ENCODE measurements at regions not wholly inside any gene's neighbourhood (a gene's known extent, or its start where the extent isn't known, plus 50 kb on each side); places are given as distances from the start of the nearest gene placed in this dataset.

GRCh38 chr5:156230887-156231286 lies 96.1 kb upstream of the SGCD start:
- Histone ChIP-seq H3K4me3 (no peak overlapping the region), H3K27ac (no peak overlapping the region), H3K36me3 (no peaks in the 10 kb centered on the region), H3K27me3 (no peaks in the 10 kb centered on the region), H3K4me1 (peaks cover 0 to 4% (median 0%) of the 10 kb centered on the region in 12 donors), H3K9me3 (peaks cover 0 to 6% (median 0%) of the 10 kb centered on the region in 12 donors)
- no peak for ATAC-seq
- no peak for DNase-seq
- intact Hi-C loops (cut with DNase I) = no loop called here
- TF ChIP-seq, protein P1, sequence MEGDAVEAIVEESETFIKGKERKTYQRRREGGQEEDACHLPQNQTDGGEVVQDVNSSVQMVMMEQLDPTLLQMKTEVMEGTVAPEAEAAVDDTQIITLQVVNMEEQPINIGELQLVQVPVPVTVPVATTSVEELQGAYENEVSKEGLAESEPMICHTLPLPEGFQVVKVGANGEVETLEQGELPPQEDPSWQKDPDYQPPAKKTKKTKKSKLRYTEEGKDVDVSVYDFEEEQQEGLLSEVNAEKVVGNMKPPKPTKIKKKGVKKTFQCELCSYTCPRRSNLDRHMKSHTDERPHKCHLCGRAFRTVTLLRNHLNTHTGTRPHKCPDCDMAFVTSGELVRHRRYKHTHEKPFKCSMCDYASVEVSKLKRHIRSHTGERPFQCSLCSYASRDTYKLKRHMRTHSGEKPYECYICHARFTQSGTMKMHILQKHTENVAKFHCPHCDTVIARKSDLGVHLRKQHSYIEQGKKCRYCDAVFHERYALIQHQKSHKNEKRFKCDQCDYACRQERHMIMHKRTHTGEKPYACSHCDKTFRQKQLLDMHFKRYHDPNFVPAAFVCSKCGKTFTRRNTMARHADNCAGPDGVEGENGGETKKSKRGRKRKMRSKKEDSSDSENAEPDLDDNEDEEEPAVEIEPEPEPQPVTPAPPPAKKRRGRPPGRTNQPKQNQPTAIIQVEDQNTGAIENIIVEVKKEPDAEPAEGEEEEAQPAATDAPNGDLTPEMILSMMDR (IDR thresholded peaks at IDR 0.05) = no peak
- TF ChIP-seq POLR2A (IDR thresholded peaks at IDR 0.05) = no peak
- 76 to 85% (median 82%) methylated on average over 4 of the region's 4 CpGs for WGBS, 4 donors

DNA sequence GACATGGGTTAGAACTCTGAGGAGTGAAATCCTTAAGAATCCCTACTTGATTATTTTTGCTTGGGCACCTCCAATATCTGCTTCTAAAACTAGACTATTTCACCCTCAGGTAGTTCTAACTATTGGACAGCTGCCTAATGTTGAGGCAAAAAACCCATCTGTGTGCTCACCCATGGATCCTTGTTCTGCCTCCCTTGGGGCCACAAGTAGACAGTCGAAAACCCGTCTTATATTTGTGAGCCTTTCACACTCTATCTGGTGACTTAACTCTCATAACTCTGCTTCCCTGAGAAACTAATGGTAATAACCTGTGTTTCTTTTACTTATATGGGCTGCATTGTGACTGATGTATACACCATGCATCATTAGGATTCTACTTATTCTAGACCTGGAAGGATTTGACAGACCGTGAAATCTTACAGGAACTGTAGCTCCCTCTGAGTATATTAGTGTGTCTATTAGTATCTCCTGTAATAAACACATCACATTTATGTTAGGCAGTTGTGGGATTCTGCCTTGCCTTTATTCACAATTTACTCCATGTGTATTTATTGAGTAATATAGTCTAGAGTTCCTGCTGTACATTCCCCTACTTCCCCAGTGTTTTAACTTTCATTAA lies 94.6 kb upstream of the SGCD start:
- Histone ChIP-seq H3K27me3 (no peaks in the 10 kb centered on the region), H3K4me1 (no peaks in the 10 kb centered on the region), H3K9me3 (peaks cover 0 to 6% (median 0%) of the 10 kb centered on the region in 12 donors), H3K27ac (no peak overlapping the region), H3K4me3 (no peak overlapping the region), H3K36me3 (no peaks in the 10 kb centered on the region)
- intact Hi-C loops (cut with DNase I) = no loop called here
- ATAC-seq = no peak
- TF ChIP-seq POLR2A (IDR thresholded peaks at IDR 0.05) = no peak
- TF ChIP-seq, protein P1 (IDR thresholded peaks at IDR 0.05) = no peak
- 82 to 91% (median 89%) methylated on average over 3 of the region's 3 CpGs for WGBS, 4 donors
- DNase-seq = no peak

DNA sequence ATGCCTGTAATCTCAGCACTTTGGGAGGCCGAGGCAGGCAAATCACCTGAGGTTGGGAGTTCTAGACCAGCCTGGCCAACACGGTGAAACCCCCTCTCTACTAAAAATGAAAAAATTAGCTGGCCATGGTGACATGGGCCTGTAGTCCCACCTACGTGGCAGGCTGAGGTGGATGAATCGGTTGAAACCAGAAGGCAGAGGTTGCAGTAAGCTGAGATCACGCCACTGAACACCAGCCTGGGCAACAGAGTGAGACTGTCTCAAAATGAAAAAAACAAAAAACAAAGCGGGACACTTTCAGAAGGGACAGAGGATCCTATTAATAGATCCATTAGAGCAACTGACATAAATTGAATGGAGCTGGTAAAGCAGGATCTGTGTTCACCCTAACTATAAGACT lies 89.6 kb upstream of the SGCD start:
- Histone ChIP-seq H3K4me1 (peaks cover 0 to 21% (median 3%) of the 10 kb centered on the region in 12 donors), H3K4me3 (no peak overlapping the region), H3K36me3 (no peaks in the 10 kb centered on the region), H3K9me3 (no peaks in the 10 kb centered on the region), H3K27me3 (no peaks in the 10 kb centered on the region), H3K27ac (no peak overlapping the region)
- WGBS, 4 donors = 82 to 86% (median 85%) methylated on average over 6 of the region's 6 CpGs
- no peak for TF ChIP-seq POLR2A (IDR thresholded peaks at IDR 0.05)
- TF ChIP-seq, protein P1 (IDR thresholded peaks at IDR 0.05) = no peak
- intact Hi-C loops (cut with DNase I) = no loop called here
- no peak for ATAC-seq
- DNase-seq = no peak

- 78 to 96% (median 84%) methylated on average over 2 of the region's 2 CpGs for WGBS, 4 donors
- ATAC-seq (no peak), DNase-seq (no peak)
- TF ChIP-seq, protein P1 (IDR thresholded peaks at IDR 0.05) = no peak
- no peak for TF ChIP-seq POLR2A (IDR thresholded peaks at IDR 0.05)
- Histone ChIP-seq H3K27ac (no peak overlapping the region), H3K4me3 (no peak overlapping the region), H3K9me3 (no peaks in the 10 kb centered on the region), H3K36me3 (no peaks in the 10 kb centered on the region), H3K4me1 (peaks cover 0 to 21% (median 3%) of the 10 kb centered on the region in 12 donors), H3K27me3 (no peaks in the 10 kb centered on the region)
- intact Hi-C loops (cut with DNase I) = no loop called here
These were observed 87.2 kb upstream of the SGCD start for GRCh38 chr5:156239800-156240199.
